ENCODE measurements at regions not wholly inside any gene's neighbourhood (a gene's known extent, or its start where the extent isn't known, plus 50 kb on each side); places are given as distances from the start of the nearest gene placed in this dataset.
"Not testable (repeated sequence)": the region's sequence is repeated elsewhere in the genome, so short reads cannot be mapped to it uniquely, and the experiment has no call there.

DNA sequence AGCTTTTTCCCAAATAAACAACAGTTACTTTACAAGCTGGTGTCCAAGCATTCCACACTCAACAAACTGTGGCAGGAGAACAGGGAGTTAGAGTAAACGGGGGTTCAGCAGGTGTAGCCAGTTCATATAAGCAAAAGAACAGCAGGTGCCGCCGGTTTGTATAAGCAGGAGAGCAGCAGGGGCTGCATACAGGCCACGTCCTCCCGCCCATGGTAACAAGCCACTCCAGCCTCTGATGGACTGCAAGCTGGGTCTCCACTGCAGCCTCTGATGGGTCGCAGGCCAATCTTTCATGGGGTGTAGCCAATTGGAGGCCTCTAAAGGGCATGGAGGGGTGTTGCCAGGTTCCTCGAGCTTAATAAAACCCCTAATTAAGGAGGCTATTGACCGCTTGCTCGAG lies 189.3 kb downstream of the ANKRD30B start:
- no peak for DNase-seq

DNA sequence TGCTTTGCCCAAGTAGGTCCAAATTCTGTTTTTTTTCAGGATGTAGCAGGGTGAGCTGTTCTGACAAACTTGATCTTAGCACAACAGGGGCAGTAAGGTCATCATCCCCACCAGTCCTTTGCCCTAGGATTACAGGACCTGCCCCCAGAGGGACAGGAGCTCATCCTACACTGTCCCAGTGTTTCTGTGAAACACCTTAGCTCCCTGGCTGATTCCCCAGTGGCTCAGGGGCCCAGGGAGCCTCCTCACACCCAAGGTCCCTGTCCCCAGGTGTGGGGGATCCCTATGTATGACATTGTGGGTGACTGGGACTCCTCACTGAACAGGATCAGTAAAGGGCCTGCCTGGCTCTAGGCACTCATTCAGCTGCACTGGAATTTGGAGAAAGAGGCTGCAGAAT lies 191.2 kb downstream of the ANKRD30B start:
- DNase-seq = no peak

DNA sequence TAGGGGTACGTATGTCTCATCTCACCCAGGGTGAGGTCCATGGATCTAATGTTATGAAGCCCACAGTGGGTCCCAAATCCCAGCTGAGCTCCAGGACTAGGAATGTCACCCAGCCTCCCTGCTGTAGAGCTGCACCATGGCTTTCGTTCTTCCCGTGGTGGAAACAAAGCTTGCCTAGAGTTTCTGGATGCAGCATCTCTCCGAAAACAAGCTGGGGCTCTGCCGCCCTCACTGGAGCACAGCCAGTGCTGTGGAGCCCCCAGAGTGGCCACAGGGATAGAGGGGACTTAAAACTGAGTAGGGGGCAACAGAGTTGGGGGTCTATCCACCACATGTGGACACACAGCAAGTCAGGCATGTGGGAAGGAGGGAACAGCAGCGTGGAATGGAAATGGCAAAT lies 192.1 kb downstream of the ANKRD30B start:
- DNase-seq = not testable (repeated sequence)

DNA sequence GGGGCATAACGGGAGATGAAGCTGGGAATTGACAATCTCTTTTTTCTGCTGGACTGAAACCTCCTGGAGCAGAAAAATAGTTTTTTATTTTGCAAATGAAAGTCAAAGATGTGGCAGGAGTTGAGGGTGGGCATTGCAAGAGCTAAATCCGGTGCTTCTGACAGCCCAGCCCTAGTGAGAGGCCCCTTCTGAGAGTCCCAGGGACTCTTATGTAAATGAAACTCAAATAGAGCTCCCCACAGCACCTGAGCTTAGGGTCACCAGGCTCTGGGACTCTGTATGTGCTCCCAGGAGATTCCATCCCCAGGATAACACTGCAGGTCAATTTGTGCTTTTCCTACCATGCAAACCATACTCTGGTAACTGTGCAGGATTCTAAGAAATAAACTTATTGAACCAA lies 192.8 kb downstream of the ANKRD30B start:
- no peak for DNase-seq

- no peak for DNase-seq
These were observed 193.3 kb downstream of the ANKRD30B start for GRCh38 chr18:14941256-14941655.

- no peak for DNase-seq
These were observed 193.8 kb downstream of the ANKRD30B start for GRCh38 chr18:14941792-14942191.

- DNase-seq = no peak
These were observed 194.3 kb downstream of the ANKRD30B start for GRCh38 chr18:14942275-14942674.

DNA sequence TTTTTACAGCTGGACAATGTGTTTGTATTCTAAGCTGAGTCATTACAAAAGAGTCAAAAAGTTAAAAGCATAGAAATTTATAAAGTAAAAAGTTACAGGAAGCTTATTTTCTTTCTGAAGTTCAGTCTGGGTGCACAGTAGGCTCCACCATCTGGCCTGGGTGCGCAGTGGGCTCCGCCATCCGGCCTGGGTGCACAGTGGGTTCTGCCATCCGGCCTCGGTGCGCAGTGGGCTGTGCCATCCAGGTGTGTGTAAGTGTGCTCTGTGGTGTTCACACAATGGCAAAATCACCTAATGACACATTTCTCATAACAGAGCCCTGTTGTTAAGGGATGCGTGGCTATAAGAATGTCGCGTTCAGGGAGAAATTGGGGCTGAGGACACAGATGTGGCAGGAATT lies 195.5 kb downstream of the ANKRD30B start:
- DNase-seq = no peak

- no peak for DNase-seq
These were observed 196.1 kb downstream of the ANKRD30B start for GRCh38 chr18:14943967-14944636.

DNA sequence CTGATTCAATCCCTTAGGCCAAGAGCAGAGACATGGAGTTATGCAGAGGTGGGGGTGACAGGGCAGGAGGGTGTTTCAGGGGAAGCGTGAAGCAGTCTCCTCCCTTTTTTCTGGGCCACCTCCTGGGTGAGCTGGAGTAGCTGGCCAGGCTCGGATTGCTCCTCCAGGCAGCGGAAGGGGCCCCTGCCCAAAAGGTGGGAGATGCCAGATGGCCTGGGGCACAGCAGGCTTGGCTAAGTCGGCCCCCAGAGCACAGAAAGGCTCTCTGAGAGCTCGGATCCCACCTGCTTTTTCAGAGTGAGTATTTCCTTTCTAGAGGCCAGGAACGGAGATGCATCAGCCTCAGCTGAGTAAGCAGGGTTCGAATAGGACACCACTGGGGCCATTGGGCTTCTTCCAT lies 196.9 kb downstream of the ANKRD30B start:
- DNase-seq = no peak

DNA sequence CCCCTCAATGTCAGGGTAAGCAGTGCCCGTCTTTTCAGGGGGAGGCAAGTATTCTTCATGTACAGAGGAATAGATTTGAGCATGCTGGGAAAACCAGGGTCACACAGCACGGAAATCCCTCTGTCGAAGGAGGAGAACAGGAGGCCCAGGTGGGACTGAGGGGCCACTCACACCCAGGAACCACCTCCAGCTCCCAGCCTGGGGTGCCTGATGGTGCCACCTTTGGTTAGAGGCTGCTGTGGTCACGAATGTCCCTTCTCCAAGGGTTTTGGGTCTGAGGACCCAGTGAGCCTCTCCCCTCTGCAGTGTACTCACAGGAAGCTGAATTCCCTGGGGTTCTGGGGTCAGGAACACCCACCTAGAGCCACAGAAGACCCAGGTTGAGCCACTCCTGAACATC lies 197.3 kb downstream of the ANKRD30B start:
- DNase-seq = no peak

- DNase-seq = no peak
These were observed 198.0 kb downstream of the ANKRD30B start for GRCh38 chr18:14945984-14946383.

- not testable (repeated sequence) for DNase-seq
These were observed 198.9 kb downstream of the ANKRD30B start for GRCh38 chr18:14946741-14947470.

DNA sequence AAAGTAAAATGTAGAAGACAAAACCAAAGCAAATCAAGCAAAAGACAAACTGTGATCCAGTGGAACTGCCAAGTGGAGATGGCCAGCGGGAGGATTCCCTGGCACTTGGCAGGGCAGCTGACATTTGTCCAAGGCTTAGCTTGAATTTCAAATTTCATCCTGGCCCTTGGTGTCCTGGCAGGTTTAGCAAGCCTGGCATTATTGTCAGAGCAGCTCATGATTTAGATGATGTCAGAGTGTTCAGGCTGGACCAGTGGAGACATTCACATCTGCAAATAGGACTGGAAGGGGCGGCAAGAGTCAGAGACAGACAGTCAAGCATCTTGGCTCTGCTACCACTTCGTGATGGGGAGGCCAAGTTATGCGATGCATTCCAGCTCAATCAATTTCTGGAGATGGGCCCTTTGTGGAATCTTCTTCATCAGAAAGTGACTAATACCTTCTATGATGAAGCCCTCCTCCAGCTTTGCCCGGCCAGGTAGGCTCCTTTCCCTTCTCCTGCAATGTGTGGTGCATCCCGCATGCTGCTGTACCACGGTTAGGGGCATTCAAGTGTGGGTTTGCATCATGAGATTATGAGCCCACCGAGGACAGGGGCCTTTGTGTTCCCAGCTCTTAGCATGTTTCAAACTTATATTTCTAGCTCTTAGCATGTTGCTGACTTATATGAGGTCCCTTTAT lies 199.7 kb downstream of the ANKRD30B start:
- no peak for DNase-seq

DNA sequence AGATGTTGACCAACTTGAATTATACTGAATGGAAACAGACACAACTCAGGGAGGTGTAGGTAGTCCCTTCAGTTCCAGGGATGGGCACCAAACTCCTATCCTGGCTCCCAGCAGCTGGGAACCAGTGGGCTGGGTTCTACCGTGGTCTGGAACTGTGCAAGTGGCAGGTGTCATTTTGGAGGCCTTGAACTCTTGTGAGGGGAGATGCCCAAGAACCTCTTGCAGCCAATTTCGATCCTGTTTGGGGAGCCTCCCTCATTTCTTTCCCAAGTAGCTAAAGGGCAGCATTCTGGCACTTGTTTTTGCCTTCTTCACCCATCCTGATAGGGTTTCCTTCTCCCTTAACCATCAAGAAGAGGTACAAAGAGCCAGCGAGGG lies 200.2 kb downstream of the ANKRD30B start:
- DNase-seq = no peak

DNA sequence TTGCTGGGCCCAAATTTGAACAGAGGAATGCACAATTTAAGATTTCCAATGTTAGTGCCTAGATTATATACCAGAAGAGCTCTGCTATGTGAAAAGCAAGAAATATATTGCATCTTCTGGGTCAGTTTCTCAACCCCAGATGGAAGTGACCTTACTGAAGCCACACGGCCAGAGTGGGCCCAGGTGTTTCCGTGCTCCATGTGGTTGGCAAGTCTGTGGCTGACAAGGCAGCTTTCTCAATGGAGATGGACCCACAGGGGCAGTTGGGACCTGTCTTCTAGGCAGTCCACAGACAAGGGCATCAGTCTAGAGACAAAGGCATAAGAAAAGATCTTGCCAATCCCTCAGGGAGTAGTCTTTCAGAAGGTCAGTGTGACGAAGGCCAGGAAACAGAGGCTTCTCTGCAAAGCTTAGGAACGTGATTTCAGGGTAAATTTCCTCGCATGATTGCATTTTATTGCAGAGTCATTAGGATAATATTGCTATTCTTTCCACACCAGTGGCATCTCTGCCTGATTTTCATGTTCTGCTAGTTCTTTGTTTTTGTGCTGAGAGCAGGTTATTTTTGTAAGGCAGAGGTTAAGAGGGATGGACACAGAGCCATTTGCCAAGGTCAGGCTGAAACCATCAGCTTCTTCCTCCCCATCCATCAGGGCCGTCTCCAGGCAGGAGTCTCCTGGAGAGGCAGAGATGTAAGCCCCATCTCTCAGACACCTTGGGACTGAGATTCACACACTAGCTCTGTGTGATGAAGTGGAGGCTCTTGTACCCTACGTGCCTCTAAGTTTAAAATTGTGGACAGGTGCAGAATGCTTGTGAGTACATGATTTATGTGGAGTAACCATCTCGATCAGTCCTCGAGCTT lies 202.1 kb downstream of the ANKRD30B start:
- DNase-seq = no peak

- DNase-seq = not testable (repeated sequence)
These were observed 204.6 kb downstream of the ANKRD30B start for GRCh38 chr18:14952444-14953077.

DNA sequence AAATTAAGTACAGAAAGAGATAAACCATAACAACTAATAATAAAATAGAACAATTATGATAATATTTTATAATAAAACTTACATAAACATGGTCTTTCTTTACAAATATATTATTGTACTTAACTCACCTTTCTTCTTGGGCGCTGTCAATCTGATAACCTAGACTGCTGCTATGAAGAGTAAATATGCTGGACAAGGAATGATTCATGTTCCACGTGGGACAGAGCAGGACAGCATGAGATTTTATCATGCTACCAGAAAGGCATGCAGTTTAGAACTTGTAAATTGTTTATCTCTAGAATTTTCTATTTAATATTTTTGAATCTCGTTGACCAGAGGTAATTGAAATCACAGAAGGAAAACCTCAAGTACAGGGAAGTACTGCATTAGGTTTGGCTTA lies 210.7 kb downstream of the ANKRD30B start:
- DNase-seq = no peak

DNA sequence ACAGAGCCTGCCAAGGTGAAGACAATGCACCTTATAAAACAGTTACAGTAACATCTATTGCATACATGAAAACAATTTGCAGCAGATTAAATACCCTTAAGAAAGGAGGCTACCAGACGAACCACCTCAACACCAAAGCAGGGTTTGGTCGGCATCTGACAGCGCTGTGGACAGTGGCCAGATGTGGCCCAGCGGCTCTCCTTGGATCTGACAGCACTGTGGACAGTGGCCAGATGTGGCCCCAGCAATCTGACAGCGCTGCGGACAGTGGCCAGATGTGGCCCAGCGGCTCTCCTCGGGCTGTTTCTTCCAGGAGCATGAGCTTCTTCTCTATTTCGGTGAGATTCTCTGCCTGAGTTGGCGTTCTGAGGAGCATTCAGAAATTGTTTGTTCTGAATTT lies 211.6 kb downstream of the ANKRD30B start:
- no peak for DNase-seq

- DNase-seq = no peak
These were observed 214.0 kb downstream of the ANKRD30B start for GRCh38 chr18:14961991-14962390.

- no peak for DNase-seq
These were observed 214.7 kb downstream of the ANKRD30B start for GRCh38 chr18:14962626-14963025.

DNA sequence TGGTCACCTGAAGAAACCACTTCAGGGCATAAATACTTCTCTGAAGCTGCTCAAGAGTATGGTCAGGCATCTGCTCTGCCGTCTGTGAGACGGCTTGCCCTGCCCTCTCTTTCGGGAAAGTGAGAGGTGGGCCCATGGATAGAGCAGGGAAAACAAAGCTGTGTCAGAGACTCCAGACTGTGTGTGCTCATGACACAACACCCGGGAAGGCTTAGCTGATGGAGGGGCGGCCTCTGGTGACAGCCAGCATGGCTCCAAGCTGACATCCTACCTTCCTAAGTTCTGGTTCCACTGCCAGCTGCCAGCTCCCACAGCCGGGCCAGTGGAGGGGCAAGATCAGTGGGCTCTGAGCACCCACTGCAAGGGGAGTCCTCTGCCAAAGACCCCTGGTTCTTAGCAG lies 215.3 kb downstream of the ANKRD30B start:
- no peak for DNase-seq

- DNase-seq = no peak
These were observed 216.0 kb downstream of the ANKRD30B start for GRCh38 chr18:14964002-14964401.

Measured in NCI-H524 treated with DMSO at 0.1 percent for 48 hours (cell line).